OCI-LY1 (cell line): ENCODE measurements at regions not wholly inside any gene's neighbourhood (a gene's known extent, or its start where the extent isn't known, plus 50 kb on each side); places are given as distances from the start of the nearest gene placed in this dataset.

Source experiments
- H2AFZ ChIP-seq: fragments of 200-600 bp; sonication (generic), shearing (Covaris generic); 2 replicates; pipeline ENCODE4 v1.6.0; 2014; ENCODE audit warnings: antibody characterized with exemption, mild to moderate bottlenecking, low read length
- H3F3A ChIP-seq: fragments of 200-600 bp; sonication (generic), shearing (Covaris generic); 2 replicates; pipeline ENCODE4 v1.6.0; 2014; ENCODE audit warnings: mild to moderate bottlenecking, antibody characterized with exemption, low read length, moderate library complexity; ENCODE audit not compliant: insufficient read depth
- H3K27ac ChIP-seq: fragments of 200-600 bp; sonication (generic); 2 replicates; pipeline ENCODE4 v1.5.1; 2014; ENCODE audit warnings: low read length, mixed run types, mild to moderate bottlenecking, low read depth; ENCODE audit not compliant: poor library complexity, severe bottlenecking
- H3K27me3 ChIP-seq: fragments of 200-600 bp; sonication (generic); 2 replicates; pipeline ENCODE4 v1.6.0; 2014; ENCODE audit warnings: antibody characterized with exemption, mild to moderate bottlenecking, low read length, moderate library complexity; ENCODE audit not compliant: insufficient read depth
- H3K36me3 ChIP-seq: fragments of 200-600 bp; sonication (generic); 2 replicates; pipeline ENCODE4 v1.6.1; 2014; ENCODE audit warnings: mild to moderate bottlenecking, antibody characterized with exemption, low read length, moderate library complexity, mixed read lengths; ENCODE audit not compliant: insufficient read depth
- H3K4me1 ChIP-seq: fragments of 200-600 bp; sonication (generic); 2 replicates; pipeline ENCODE4 v1.5.1; 2014; ENCODE audit warnings: mild to moderate bottlenecking, low read length, moderate library complexity; ENCODE audit not compliant: insufficient read depth, severe bottlenecking
- H3K4me2 ChIP-seq: fragments of 200-600 bp; sonication (generic), shearing (Covaris generic); 2 replicates; pipeline ENCODE4 v1.6.1; 2014; ENCODE audit warnings: low read length
- H3K4me3 ChIP-seq: fragments of 200-600 bp; sonication (generic); 2 replicates; pipeline ENCODE4 v1.5.1; 2014; ENCODE audit warnings: low read length, low read depth, mild to moderate bottlenecking, mixed read lengths; ENCODE audit not compliant: poor library complexity, severe bottlenecking
- H3K79me2 ChIP-seq: fragments of 200-600 bp; shearing (Covaris generic); 2 replicates; pipeline ENCODE4 v1.6.1; 2016; ENCODE audit warnings: mixed run types, low read length, mixed read lengths; ENCODE audit not compliant: insufficient read depth
- H3K9ac ChIP-seq: fragments of 200-600 bp; sonication (generic), shearing (Covaris generic); 2 replicates; pipeline ENCODE4 v1.6.1; 2014; ENCODE audit warnings: mild to moderate bottlenecking, low read length, mixed read lengths
- H3K9me2 ChIP-seq: fragments of 200-600 bp; sonication (generic), shearing (Covaris generic); 2 replicates; pipeline ENCODE4 v1.6.1; 2014; ENCODE audit warnings: low read depth, mild to moderate bottlenecking, low read length, mixed read lengths
- H3K9me3 ChIP-seq: fragments of 200-600 bp; shearing (Covaris generic); 2 replicates; pipeline ENCODE4 v1.6.1; 2014; ENCODE audit warnings: low read length, mixed read lengths
- H4K20me1 ChIP-seq: fragments of 200-600 bp; sonication (generic), shearing (Covaris generic); 2 replicates; pipeline ENCODE4 v1.6.0; 2016; ENCODE audit warnings: mild to moderate bottlenecking, low read length; ENCODE audit not compliant: insufficient read depth
- EZH2 ChIP-seq: fragments of 200-600 bp; sonication (generic), shearing (Covaris generic); IDR thresholded peaks from 2 replicates; pipeline ENCODE4 v1.8.0; 2017; ENCODE audit warnings: borderline replicate concordance, mixed run types, mild to moderate bottlenecking, antibody characterized with exemption, low read length, moderate library complexity, mixed read lengths
- TF ChIP-seq, protein P1 (sequence below): fragments of 200-600 bp; sonication (generic), shearing (Covaris generic); IDR thresholded peaks from 2 replicates; pipeline ENCODE4 v1.5.1; 2017; ENCODE audit warnings: mild to moderate bottlenecking, antibody characterized with exemption, low read length, moderate library complexity, mixed read lengths

DNA sequence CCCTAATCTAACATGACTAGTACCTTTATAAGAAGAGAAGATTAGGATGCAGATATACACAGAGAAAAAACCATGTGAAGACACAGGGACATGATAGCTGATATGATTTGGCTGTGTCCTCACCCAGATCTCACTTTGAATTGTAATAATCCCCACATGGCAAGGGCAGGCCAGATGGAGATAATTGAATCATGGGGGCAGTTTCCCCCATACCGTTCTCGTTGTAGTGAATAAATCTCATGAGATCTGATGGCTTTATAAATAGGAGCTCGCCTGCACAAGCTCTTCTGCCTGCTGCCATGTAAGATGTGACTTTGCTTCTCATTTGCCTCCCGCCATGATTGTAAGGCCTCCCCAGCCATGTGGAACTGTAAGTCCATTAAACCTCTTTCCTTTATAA lies 364.3 kb downstream of the FBXW7 start:
- no peak overlapping the region for H3K9ac ChIP-seq
- H2AFZ ChIP-seq: no peak overlapping the region
- H3K9me2 ChIP-seq: no peaks in the 10 kb centered on the region
- H3K4me3 ChIP-seq: no peak overlapping the region
- H3K4me1 ChIP-seq: no peaks in the 10 kb centered on the region
- no peaks in the 10 kb centered on the region for H3K9me3 ChIP-seq
- H3K79me2 ChIP-seq: no peaks in the 10 kb centered on the region
- no peak for TF ChIP-seq EZH2
- TF ChIP-seq, protein P1, sequence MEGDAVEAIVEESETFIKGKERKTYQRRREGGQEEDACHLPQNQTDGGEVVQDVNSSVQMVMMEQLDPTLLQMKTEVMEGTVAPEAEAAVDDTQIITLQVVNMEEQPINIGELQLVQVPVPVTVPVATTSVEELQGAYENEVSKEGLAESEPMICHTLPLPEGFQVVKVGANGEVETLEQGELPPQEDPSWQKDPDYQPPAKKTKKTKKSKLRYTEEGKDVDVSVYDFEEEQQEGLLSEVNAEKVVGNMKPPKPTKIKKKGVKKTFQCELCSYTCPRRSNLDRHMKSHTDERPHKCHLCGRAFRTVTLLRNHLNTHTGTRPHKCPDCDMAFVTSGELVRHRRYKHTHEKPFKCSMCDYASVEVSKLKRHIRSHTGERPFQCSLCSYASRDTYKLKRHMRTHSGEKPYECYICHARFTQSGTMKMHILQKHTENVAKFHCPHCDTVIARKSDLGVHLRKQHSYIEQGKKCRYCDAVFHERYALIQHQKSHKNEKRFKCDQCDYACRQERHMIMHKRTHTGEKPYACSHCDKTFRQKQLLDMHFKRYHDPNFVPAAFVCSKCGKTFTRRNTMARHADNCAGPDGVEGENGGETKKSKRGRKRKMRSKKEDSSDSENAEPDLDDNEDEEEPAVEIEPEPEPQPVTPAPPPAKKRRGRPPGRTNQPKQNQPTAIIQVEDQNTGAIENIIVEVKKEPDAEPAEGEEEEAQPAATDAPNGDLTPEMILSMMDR: no peak
- H3K36me3 ChIP-seq: no peaks in the 10 kb centered on the region
- no peak overlapping the region for H3K4me2 ChIP-seq
- no peaks in the 10 kb centered on the region for H3F3A ChIP-seq
- no peaks in the 10 kb centered on the region for H4K20me1 ChIP-seq
- 0 out of 2 replicates have a peak, but pooled peaks cover 5% of the 10 kb centered on the region for H3K27me3 ChIP-seq
- no peak overlapping the region for H3K27ac ChIP-seq

DNA sequence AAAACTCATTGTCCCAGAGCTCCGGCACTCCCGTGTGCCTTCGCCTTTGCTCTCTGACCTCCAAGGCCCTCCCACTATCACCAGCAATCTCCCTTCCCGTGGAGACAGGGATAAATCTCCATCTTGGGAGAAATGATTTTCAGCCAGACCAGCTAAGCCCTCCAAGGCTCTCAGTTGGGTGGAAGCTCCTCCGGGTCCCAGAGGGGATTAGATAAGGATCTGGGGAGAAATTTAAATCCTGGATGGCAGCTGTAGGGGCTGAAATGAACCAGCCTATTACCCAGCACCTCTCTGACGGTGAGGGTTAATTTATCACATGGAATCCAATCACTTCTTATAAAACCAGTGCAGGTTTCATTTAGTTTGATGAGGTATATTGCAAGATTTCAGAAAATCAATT lies 366.2 kb downstream of the FBXW7 start:
- H3K27ac ChIP-seq: no peak overlapping the region
- H3F3A ChIP-seq: no peaks in the 10 kb centered on the region
- no peaks in the 10 kb centered on the region for H3K79me2 ChIP-seq
- H3K4me1 ChIP-seq: no peaks in the 10 kb centered on the region
- H4K20me1 ChIP-seq: no peaks in the 10 kb centered on the region
- H3K9ac ChIP-seq: no peak overlapping the region
- 0 out of 2 replicates have a peak, but pooled peaks cover 5% of the 10 kb centered on the region for H3K27me3 ChIP-seq
- TF ChIP-seq, protein P1: no peak
- TF ChIP-seq EZH2: no peak
- H3K9me2 ChIP-seq: no peaks in the 10 kb centered on the region
- no peaks in the 10 kb centered on the region for H3K36me3 ChIP-seq
- H3K4me3 ChIP-seq: no peak overlapping the region
- H3K4me2 ChIP-seq: no peak overlapping the region
- no peak overlapping the region for H2AFZ ChIP-seq
- no peaks in the 10 kb centered on the region for H3K9me3 ChIP-seq

DNA sequence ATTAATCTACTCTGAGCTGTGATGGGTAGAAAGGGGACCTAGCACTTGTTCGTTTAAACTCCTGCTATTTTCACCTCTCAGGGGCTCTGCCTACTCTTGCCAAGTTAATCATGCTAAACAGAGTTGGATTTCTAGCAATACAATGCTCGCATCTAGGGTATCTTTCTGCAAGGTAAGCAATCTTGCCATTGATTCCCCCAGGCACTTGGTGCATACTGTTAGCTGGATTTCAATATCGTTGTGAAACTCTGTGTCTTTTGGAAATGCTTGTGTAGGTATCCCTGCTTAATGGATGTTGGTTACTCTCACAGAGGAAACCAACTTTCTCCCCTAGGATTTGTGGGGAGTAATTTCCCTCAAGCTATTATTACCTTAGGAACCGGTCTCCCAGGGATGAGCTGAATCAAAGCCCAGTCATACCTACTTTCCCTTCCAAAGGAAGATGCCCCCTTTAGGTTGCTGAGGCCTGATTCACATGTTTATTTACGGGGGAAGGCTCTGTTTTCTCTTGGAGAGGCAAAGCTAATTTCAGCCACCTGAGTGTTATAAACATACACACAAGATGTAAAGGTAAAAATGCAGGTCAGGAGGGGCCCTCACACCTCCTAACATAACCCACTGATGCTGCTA lies 366.8 kb downstream of the FBXW7 start:
- TF ChIP-seq, protein P1: no peak
- no peak for TF ChIP-seq EZH2
- H3K79me2 ChIP-seq: no peaks in the 10 kb centered on the region
- 0 out of 2 replicates have a peak, but pooled peaks cover 5% of the 10 kb centered on the region for H3K27me3 ChIP-seq
- H3K9me2 ChIP-seq: no peaks in the 10 kb centered on the region
- H4K20me1 ChIP-seq: no peaks in the 10 kb centered on the region
- H3K9me3 ChIP-seq: no peaks in the 10 kb centered on the region
- H2AFZ ChIP-seq: no peak overlapping the region
- no peak overlapping the region for H3K9ac ChIP-seq
- H3K27ac ChIP-seq: no peak overlapping the region
- H3F3A ChIP-seq: no peaks in the 10 kb centered on the region
- H3K36me3 ChIP-seq: no peaks in the 10 kb centered on the region
- H3K4me1 ChIP-seq: no peaks in the 10 kb centered on the region
- no peak overlapping the region for H3K4me2 ChIP-seq
- no peak overlapping the region for H3K4me3 ChIP-seq
